GM12878 (cell line): ENCODE measurements at regions not wholly inside any gene's neighbourhood (a gene's known extent, or its start where the extent isn't known, plus 50 kb on each side); places are given as distances from the start of the nearest gene placed in this dataset.

Experiments
- ATAC-seq: fragments of 200-7000 bp; cut with Tn5 transposase; 3 replicates; pipeline ENCODE4 v1.9.1; 2020; ENCODE audit warnings: mild to moderate bottlenecking, moderate library complexity
- BruUV-seq: library from RNA; stranded (reverse); fragments of 400-500 nt; replicated peaks from 2 replicates; lab custom pipeline; 2021; lab: Mats Ljungman, UMichigan
- CTCF ChIA-PET: fragments of 300-600 bp; sonication (Branson Sonifier 250); formaldehyde crosslinking; extraction: SDS; loops from one replicate; lab custom pipeline; 2021; ENCODE audit warnings: inconsistent platforms; lab: Yijun Ruan, JAX
- POLR2A ChIA-PET: fragments of 350-600 bp; formaldehyde crosslinking; extraction: SDS; loops from one replicate; lab custom pipeline; 2021; ENCODE audit warnings: inconsistent platforms; lab: Charles Lee
- RAD21 ChIA-PET: fragments of 300-600 bp; sonication (Branson Sonifier 250); formaldehyde crosslinking; loops from one replicate; lab custom pipeline; 2023; ENCODE audit warnings: antibody characterized with exemption; ENCODE audit not compliant: unreplicated experiment; lab: Charles Lee
- SMC1A ChIA-PET: fragments of 300-600 bp; sonication (Branson Sonifier 250); formaldehyde crosslinking; loops from one replicate; lab custom pipeline; 2023; ENCODE audit not compliant: unreplicated experiment, uncharacterized antibody; lab: Charles Lee
- DNase-seq: peaks from one replicate; pipeline ENCODE4 v3.0.0-alpha.2; 2011; ENCODE audit warnings: low read depth, low spot score
- FAIRE-seq: peaks from 3 replicates; lab custom pipeline; 2011; peaks lifted over from hg19 to GRCh38; lab: Jason Lieb, UNC
- H2AFZ ChIP-seq: 2 replicates; pipeline ENCODE4 v1.6.0; 2011; ENCODE audit warnings: low read depth, low read length, control low read depth; ENCODE audit not compliant: control insufficient read depth
- H3K27ac ChIP-seq: 2 replicates; pipeline ENCODE4 v1.5.1; 2011; ENCODE audit warnings: control low read depth; ENCODE audit not compliant: control insufficient read depth, insufficient read depth
- H3K27me3 ChIP-seq, 2 experiments: replicated peaks in 1 of 2; 2 replicates each; pipeline versions ENCODE4 v1.6.0 to v1.6.1; 2011; ENCODE audit warnings: low read length in 1 of 2; ENCODE audit not compliant: control insufficient read depth in 2 of 2, insufficient read depth in 2 of 2
- H3K36me3 ChIP-seq, 2 experiments: 2 replicates each; pipeline ENCODE4 v1.5.1; 2011; ENCODE audit warnings: low read length in 1 of 2; ENCODE audit not compliant: control insufficient read depth in 2 of 2, insufficient read depth in 2 of 2
- H3K4me1 ChIP-seq: 2 replicates; pipeline ENCODE4 v1.6.1; 2011; ENCODE audit warnings: mild to moderate bottlenecking, low read length, moderate library complexity, mixed read lengths; ENCODE audit not compliant: control insufficient read depth, insufficient read depth
- H3K4me2 ChIP-seq: 2 replicates; pipeline ENCODE4 v1.6.0; 2011; ENCODE audit warnings: control low read depth; ENCODE audit not compliant: control insufficient read depth, insufficient read depth
- H3K4me3 ChIP-seq: fragments of 200-600 bp; sonication (generic); 2 replicates; pipeline ENCODE4 v1.5.1; 2016
- H3K79me2 ChIP-seq: 2 replicates; pipeline ENCODE4 v1.6.0; 2011; ENCODE audit warnings: low read length; ENCODE audit not compliant: control insufficient read depth, insufficient read depth
- H3K9ac ChIP-seq: 2 replicates; pipeline ENCODE4 v1.8.0; 2011; ENCODE audit warnings: low read length, control low read depth, mixed read lengths; ENCODE audit not compliant: control insufficient read depth, insufficient read depth
- H3K9me3 ChIP-seq: replicated peaks from 3 replicates; pipeline ENCODE4 v1.5.1; 2011; ENCODE audit warnings: mild to moderate bottlenecking, low read length; ENCODE audit not compliant: control insufficient read depth, insufficient read depth
- H4K20me1 ChIP-seq: 2 replicates; pipeline ENCODE4 v1.6.0; 2011; ENCODE audit not compliant: control insufficient read depth, insufficient read depth
- ATF3 ChIP-seq: IDR thresholded peaks from 2 replicates; pipeline ENCODE4 v1.6.1; 2011; ENCODE audit warnings: low read depth, mild to moderate bottlenecking, low read length, moderate library complexity, borderline replicate concordance; ENCODE audit errors: extremely low read depth
- CBFB ChIP-seq: IDR thresholded peaks from 2 replicates; pipeline ENCODE4 v1.6.1; 2016; ENCODE audit warnings: antibody characterized with exemption, low read depth
- E2F8 ChIP-seq: fragments of 450-650 bp; IDR thresholded peaks from 2 replicates; pipeline ENCODE4 v1.6.1; 2018; ENCODE audit warnings: mild to moderate bottlenecking, low read depth, moderate library complexity; ENCODE audit not compliant: partially characterized antibody
- ELK1 ChIP-seq: IDR thresholded peaks from 2 replicates; pipeline ENCODE4 v1.6.1; 2012; ENCODE audit warnings: low read depth, low read length, improper control_type of control experiment
- GABPA ChIP-seq: IDR thresholded peaks from 2 replicates; pipeline ENCODE4 v1.6.1; 2014; ENCODE audit warnings: antibody characterized with exemption, low read depth, mild to moderate bottlenecking, inconsistent platforms
- NBN ChIP-seq: fragments of 450-650 bp; IDR thresholded peaks from 2 replicates; pipeline ENCODE4 v1.6.1; 2016
- NFXL1 ChIP-seq: fragments of 450-650 bp; IDR thresholded peaks from 2 replicates; pipeline ENCODE4 v1.6.1; 2017; ENCODE audit warnings: antibody characterized with exemption, mild to moderate bottlenecking, borderline replicate concordance
- NR2C2 ChIP-seq: IDR thresholded peaks from 2 replicates; pipeline ENCODE4 v1.6.1; 2011; ENCODE audit warnings: borderline replicate concordance, low read depth; ENCODE audit not compliant: control insufficient read depth, insufficient read length
- PAX5 ChIP-seq: IDR thresholded peaks from 2 replicates; pipeline ENCODE4 v1.6.1; 2011; ENCODE audit warnings: low read depth, low read length, borderline replicate concordance
- SKIL ChIP-seq: fragments of 450-650 bp; IDR thresholded peaks from 2 replicates; pipeline ENCODE4 v1.6.1; 2017; ENCODE audit warnings: mild to moderate bottlenecking, low read depth, inconsistent platforms; ENCODE audit not compliant: poor library complexity, severe bottlenecking
- STAT3 ChIP-seq: IDR thresholded peaks from 2 replicates; pipeline ENCODE4 v1.6.1; 2011; ENCODE audit warnings: low read depth, low read length, improper control_type of control experiment
- ZNF687 ChIP-seq: fragments of 450-650 bp; IDR thresholded peaks from 2 replicates; pipeline ENCODE4 v1.6.1; 2017; ENCODE audit warnings: mild to moderate bottlenecking, moderate library complexity
- WGBS: methylation state at CpG from one replicate; pipeline ENCODE4 v1.1.6; 2016; ENCODE audit warnings: low lambda C conversion rate; ENCODE audit not compliant: insufficient replicate concordance, insufficient coverage; ENCODE audit errors: missing lambda C conversion rate; 5-methylcytosine and 5-hydroxymethylcytosine counted together
- in situ Hi-C: fragments of 300-500 bp; cut with MboI; formaldehyde crosslinking; loops from 9 replicates; pipeline ENCODE4 v1.14.3; 2018; ENCODE audit warnings: mixed read lengths
- intact Hi-C: fragments of 100-400 bp; cut with micrococcal nuclease; formaldehyde crosslinking; loops from one replicate; pipeline ENCODE4 v1.14.2; 2022; ENCODE audit not compliant: unreplicated experiment

GRCh38 chr3:72129501-72130094, 344.6 kb upstream of the PROK2 start (continued):
- TF ChIP-seq SKIL = no peak
- TF ChIP-seq CBFB = no peak
- TF ChIP-seq GABPA = no peak
- TF ChIP-seq PAX5 = no peak
- TF ChIP-seq ATF3 = no peak

- H2AFZ ChIP-seq = no peak overlapping the region
- no TSS peak for BruUV-seq
- no peak overlapping the region for H3K4me2 ChIP-seq
- DNase-seq (no peak), FAIRE-seq (no peak), ATAC-seq (no peak)
- ChIA-PET RAD21 (no interaction called here), SMC1A (no interaction called here), POLR2A (no interaction called here), CTCF (no interaction called here)
- no peaks in the 10 kb centered on the region for H3K79me2 ChIP-seq
- no peak overlapping the region for H3K9ac ChIP-seq
- in situ Hi-C loops (no loop called here), intact Hi-C loops (no loop called here)
- H3K27ac ChIP-seq = no peak overlapping the region
- no peaks in the 10 kb centered on the region for H4K20me1 ChIP-seq
- peaks cover 5% of the 10 kb centered on the region for H3K4me1 ChIP-seq
- H3K9me3 ChIP-seq = no peaks in the 10 kb centered on the region
- H3K36me3 ChIP-seq = no peaks in the 10 kb centered on the region
- 89% methylated on average over 2 of the region's 2 CpGs for WGBS
- no peak overlapping the region for H3K4me3 ChIP-seq
- H3K27me3 ChIP-seq = no peaks in the 10 kb centered on the region
- no peak for TF ChIP-seq ZNF687
- TF ChIP-seq ELK1 = no peak
- no peak for TF ChIP-seq NR2C2
- TF ChIP-seq E2F8 = no peak
- no peak for TF ChIP-seq NFXL1
- no peak for TF ChIP-seq STAT3
- TF ChIP-seq NBN = no peak
Measured at GRCh38 chr3:72128921-72129320, 344.0 kb upstream of the PROK2 start.
